Testis (tissue), 2 donors: ENCODE measurements at regions not wholly inside any gene's neighbourhood (a gene's known extent, or its start where the extent isn't known, plus 50 kb on each side); places are given as distances from the start of the nearest gene placed in this dataset.

Source experiments
- POLR2A ChIP-seq: fragments of 450-650 bp; IDR thresholded peaks from one replicate; pipeline ENCODE4 v1.6.1; 2017; ENCODE audit warnings: antibody characterized with exemption, mild to moderate bottlenecking, moderate library complexity
- TF ChIP-seq, protein P1 (sequence below), 3 experiments: fragments of 450-650 bp in 2 of 3; fragments of 200-600 bp in 1 of 3; sonication (generic) in 1 of 3; IDR thresholded peaks; one replicate each; pipeline ENCODE4 v1.5.1; 2016 to 2019; ENCODE audit warnings: antibody characterized with exemption in 3 of 3, mild to moderate bottlenecking in 2 of 3, moderate library complexity in 1 of 3

DNA sequence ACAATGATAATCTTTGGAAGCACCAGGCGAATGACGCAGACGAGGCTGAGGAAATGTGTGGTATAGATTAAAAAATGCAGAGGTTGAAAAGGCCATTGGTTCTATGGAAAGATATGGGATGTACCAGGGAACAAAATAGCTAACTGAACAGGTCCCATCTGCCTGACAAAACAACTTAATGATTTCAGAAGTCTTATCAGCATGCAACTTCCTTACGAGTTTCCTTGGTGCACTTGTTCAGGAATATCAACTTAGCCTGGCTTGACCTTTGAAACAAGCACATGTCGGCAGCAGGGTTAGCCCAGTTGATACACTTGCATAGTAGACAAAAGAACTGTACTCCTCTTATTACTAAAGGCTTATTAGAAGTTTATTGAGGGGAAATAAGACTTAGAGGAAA lies 90.9 kb upstream of the CDH11 start:
- TF ChIP-seq, protein P1, sequence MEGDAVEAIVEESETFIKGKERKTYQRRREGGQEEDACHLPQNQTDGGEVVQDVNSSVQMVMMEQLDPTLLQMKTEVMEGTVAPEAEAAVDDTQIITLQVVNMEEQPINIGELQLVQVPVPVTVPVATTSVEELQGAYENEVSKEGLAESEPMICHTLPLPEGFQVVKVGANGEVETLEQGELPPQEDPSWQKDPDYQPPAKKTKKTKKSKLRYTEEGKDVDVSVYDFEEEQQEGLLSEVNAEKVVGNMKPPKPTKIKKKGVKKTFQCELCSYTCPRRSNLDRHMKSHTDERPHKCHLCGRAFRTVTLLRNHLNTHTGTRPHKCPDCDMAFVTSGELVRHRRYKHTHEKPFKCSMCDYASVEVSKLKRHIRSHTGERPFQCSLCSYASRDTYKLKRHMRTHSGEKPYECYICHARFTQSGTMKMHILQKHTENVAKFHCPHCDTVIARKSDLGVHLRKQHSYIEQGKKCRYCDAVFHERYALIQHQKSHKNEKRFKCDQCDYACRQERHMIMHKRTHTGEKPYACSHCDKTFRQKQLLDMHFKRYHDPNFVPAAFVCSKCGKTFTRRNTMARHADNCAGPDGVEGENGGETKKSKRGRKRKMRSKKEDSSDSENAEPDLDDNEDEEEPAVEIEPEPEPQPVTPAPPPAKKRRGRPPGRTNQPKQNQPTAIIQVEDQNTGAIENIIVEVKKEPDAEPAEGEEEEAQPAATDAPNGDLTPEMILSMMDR (IDR thresholded peaks at IDR 0.05), result no peak
- no peak for TF ChIP-seq POLR2A
